Lung (tissue), 11 donors: ENCODE measurements at regions not wholly inside any gene's neighbourhood (a gene's known extent, or its start where the extent isn't known, plus 50 kb on each side); places are given as distances from the start of the nearest gene placed in this dataset.
A peak's percentile ranks its signal among the peaks of the same experiment; 100 is the strongest.

ENCODE experiments used
- ATAC-seq: fragments of 200-7000 bp; cut with Tn5 transposase; one replicate; pipeline ENCODE4 v1.9.1; 2020; ENCODE audit warnings: moderate number of reproducible peaks; ENCODE audit not compliant: insufficient read depth, low FRiP score
- DNase-seq, 3 donors: peaks; one replicate each; pipeline ENCODE4 v3.0.0-alpha.2; 2013 to 2017
- H3K27ac ChIP-seq, 2 donors: one replicate each; pipeline ENCODE4 v1.5.1; 2013; ENCODE audit warnings: mild to moderate bottlenecking in 2 of 2, moderate library complexity in 2 of 2, control low read depth in 1 of 2, inconsistent platforms in 1 of 2, low read depth in 1 of 2, low read length in 1 of 2
- H3K27me3 ChIP-seq, 3 donors: one replicate each; pipeline ENCODE4 v1.5.1; 2013; ENCODE audit warnings: low read length in 2 of 3; ENCODE audit not compliant: control insufficient read depth in 3 of 3, insufficient read depth in 3 of 3
- H3K36me3 ChIP-seq, 4 donors: one replicate each; pipeline ENCODE4 v1.5.1; 2013; ENCODE audit warnings: low read length in 4 of 4, mild to moderate bottlenecking in 1 of 4, moderate library complexity in 1 of 4; ENCODE audit not compliant: control insufficient read depth in 4 of 4, insufficient read depth in 4 of 4
- H3K4me1 ChIP-seq, 5 donors: one replicate each; pipeline ENCODE4 v1.5.1; 2013; ENCODE audit warnings: low read length in 5 of 5, mild to moderate bottlenecking in 2 of 5, moderate library complexity in 1 of 5; ENCODE audit not compliant: control insufficient read depth in 5 of 5, insufficient read depth in 5 of 5
- H3K4me3 ChIP-seq: one replicate; pipeline ENCODE4 v1.5.1; 2013; ENCODE audit warnings: mild to moderate bottlenecking, control low read depth, moderate library complexity
- H3K9ac ChIP-seq, 2 donors: one replicate each; pipeline ENCODE4 v1.5.1; 2013; ENCODE audit warnings: low read length in 2 of 2, control low read depth in 1 of 2; ENCODE audit not compliant: insufficient read depth in 1 of 2
- H3K9me3 ChIP-seq, 4 donors: one replicate each; pipeline ENCODE4 v1.5.1; 2013; ENCODE audit warnings: low read length in 3 of 4, mild to moderate bottlenecking in 1 of 4, moderate library complexity in 1 of 4; ENCODE audit not compliant: control insufficient read depth in 4 of 4, insufficient read depth in 3 of 4
- WGBS, 2 donors: extraction: QIAGEN DNeasy Blood & Tissue Kit; methylation state at CpG; one replicate each; pipeline ENCODE4 v1.1.7; 2013; 5-methylcytosine and 5-hydroxymethylcytosine counted together
- TF ChIP-seq, protein P1 (sequence below): IDR thresholded peaks from 2 replicates; pipeline ENCODE4 v1.5.1; 2012; ENCODE audit warnings: mild to moderate bottlenecking; ENCODE audit errors: control extremely low read depth, extremely low read depth
- donor health status: control.
- donor health status: control.
- donor health status: Bipolar disorder and iron deficiency.
- donor health status: healthy.
- donor health status: DM: yes; HTN: yes; CAD: no.

- TF ChIP-seq, protein P1, sequence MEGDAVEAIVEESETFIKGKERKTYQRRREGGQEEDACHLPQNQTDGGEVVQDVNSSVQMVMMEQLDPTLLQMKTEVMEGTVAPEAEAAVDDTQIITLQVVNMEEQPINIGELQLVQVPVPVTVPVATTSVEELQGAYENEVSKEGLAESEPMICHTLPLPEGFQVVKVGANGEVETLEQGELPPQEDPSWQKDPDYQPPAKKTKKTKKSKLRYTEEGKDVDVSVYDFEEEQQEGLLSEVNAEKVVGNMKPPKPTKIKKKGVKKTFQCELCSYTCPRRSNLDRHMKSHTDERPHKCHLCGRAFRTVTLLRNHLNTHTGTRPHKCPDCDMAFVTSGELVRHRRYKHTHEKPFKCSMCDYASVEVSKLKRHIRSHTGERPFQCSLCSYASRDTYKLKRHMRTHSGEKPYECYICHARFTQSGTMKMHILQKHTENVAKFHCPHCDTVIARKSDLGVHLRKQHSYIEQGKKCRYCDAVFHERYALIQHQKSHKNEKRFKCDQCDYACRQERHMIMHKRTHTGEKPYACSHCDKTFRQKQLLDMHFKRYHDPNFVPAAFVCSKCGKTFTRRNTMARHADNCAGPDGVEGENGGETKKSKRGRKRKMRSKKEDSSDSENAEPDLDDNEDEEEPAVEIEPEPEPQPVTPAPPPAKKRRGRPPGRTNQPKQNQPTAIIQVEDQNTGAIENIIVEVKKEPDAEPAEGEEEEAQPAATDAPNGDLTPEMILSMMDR = no peak
- no peak overlapping the region for H3K4me3 ChIP-seq
- H3K27me3 ChIP-seq = no peaks in the 10 kb centered on the region
- H3K4me1 ChIP-seq = no peaks in the 10 kb centered on the region
- 45 to 52% methylated on average over 14 of the region's 14 CpGs for WGBS, 2 donors
- ATAC-seq (no peak), DNase-seq (peak in 1 of 3 donors; percentile 1)
- H3K9me3 ChIP-seq = peaks cover 0 to 11% (median 3%) of the 10 kb centered on the region in 4 donors
- H3K36me3 ChIP-seq = no peaks in the 10 kb centered on the region
- no peak overlapping the region for H3K27ac ChIP-seq
- no peak overlapping the region for H3K9ac ChIP-seq
These were observed 1040.0 kb downstream of the TBC1D22A start for GRCh38 chr22:47802421-47802820.

GRCh38 chr22:47801541-47802245, 1039.2 kb downstream of the TBC1D22A start:
- peaks cover 0 to 14% (median 3%) of the 10 kb centered on the region in 4 donors for H3K9me3 ChIP-seq
- no peak overlapping the region for H3K4me3 ChIP-seq
- H3K4me1 ChIP-seq = no peaks in the 10 kb centered on the region
- H3K27ac ChIP-seq = no peak overlapping the region
- no peaks in the 10 kb centered on the region for H3K27me3 ChIP-seq
- TF ChIP-seq, protein P1 = no peak
- DNase-seq (no peak), ATAC-seq (no peak)
- H3K36me3 ChIP-seq = no peaks in the 10 kb centered on the region
- 74 to 75% methylated on average over 11 of the region's 11 CpGs for WGBS, 2 donors
- H3K9ac ChIP-seq = no peak overlapping the region

DNA sequence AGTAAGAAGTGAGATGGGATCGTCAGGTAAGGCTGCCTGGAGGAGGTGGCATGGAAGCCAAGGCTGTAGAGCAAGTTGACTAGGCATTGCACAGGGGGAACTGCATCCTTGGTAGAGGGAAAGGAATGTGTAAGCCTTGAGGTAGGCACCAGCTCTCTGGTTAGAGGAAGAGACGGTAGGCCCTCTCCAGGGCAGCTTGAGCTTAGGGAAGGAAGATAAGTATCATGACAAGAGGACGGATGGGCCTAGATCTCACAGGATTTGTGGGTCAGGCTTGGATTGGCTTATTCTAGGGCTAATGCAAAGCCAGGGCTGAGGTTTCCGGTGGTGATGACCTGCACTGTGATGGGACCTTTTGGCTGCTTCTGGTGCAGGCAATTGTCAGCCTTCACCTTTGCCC, 1035.8 kb downstream of the TBC1D22A start:
- whole genome bisulfite sequencing, 2 donors = 87 to 88% methylated on average over 4 of the region's 4 CpGs
- TF ChIP-seq, protein P1 = no peak
- ATAC-seq (no peak), DNase-seq (no peak)
- Histone ChIP-seq H3K36me3 (no peaks in the 10 kb centered on the region), H3K9ac (no peak overlapping the region), H3K27ac (no peak overlapping the region), H3K4me1 (no peaks in the 10 kb centered on the region), H3K9me3 (peaks cover 0 to 7% (median 3%) of the 10 kb centered on the region in 4 donors), H3K4me3 (no peak overlapping the region), H3K27me3 (no peaks in the 10 kb centered on the region)
